ENCODE measurements at regions not wholly inside any gene's neighbourhood (a gene's known extent, or its start where the extent isn't known, plus 50 kb on each side); places are given as distances from the start of the nearest gene placed in this dataset.

- H3K36me3 ChIP-seq (ENCODE audit: control insufficient read depth in 2 of 2, extremely low read depth in 1 of 2, insufficient read depth in 2 of 2, low read length in 2 of 2), result no peaks in the 10 kb centered on the region
- no peaks in the 10 kb centered on the region for H3K4me1 ChIP-seq (ENCODE audit: control insufficient read depth, extremely low read depth, insufficient read depth, low read length)
- no peaks in the 10 kb centered on the region for H3K27me3 ChIP-seq (ENCODE audit: control insufficient read depth in 2 of 2, insufficient read depth in 2 of 2, low read length in 2 of 2)
- H3K9ac ChIP-seq (replicated peaks; ENCODE audit: extremely low read depth, insufficient read depth, low read length), result no peak overlapping the region
- H3K79me2 ChIP-seq (ENCODE audit: control insufficient read depth, insufficient read depth, low read length), result no peaks in the 10 kb centered on the region
- no peak for FAIRE-seq
- H4K20me1 ChIP-seq (replicated peaks; ENCODE audit: control insufficient read depth, extremely low read depth, insufficient read depth, low read length), result no peaks in the 10 kb centered on the region
- no peak overlapping the region for H2AFZ ChIP-seq (ENCODE audit: low read depth, low read length)
- no peak overlapping the region for H3K27ac ChIP-seq (ENCODE audit: insufficient read depth, low read depth, low read length)
- dilution Hi-C loops (cut with MboI; ENCODE audit: extremely low pct_ligation_motif_present, low sequenced_read_pairs) (no loop called here), intact Hi-C loops (cut with micrococcal nuclease) (no loop called here)
- H3K4me3 ChIP-seq (replicated peaks in 1 of 3; ENCODE audit: insufficient read depth in 1 of 3, low read depth in 1 of 3, low read length in 3 of 3), result no peak overlapping the region
- no peak overlapping the region for H3K4me2 ChIP-seq (ENCODE audit: insufficient read depth, low read length)
- POLR2A ChIA-PET, result no interaction called here
- no TSS peak for BruUV-seq (replicated peaks)
- no peaks in the 10 kb centered on the region for H3K9me1 ChIP-seq (replicated peaks; ENCODE audit: control insufficient read depth, extremely low read depth, insufficient read depth, low read length)
- CTCF ChIA-PET, result interaction anchor here (0.6 kb wide), 1 partner anchor 474 kb away, joined by 5 read pairs; no protein-coding TSS in a partner anchor
- TF ChIP-seq POLR2AphosphoS5 (IDR thresholded peaks at IDR 0.05; ENCODE audit: insufficient read depth, low read depth, low read length), result no peak
- TF ChIP-seq MAX (IDR thresholded peaks at IDR 0.05; ENCODE audit: insufficient read depth, insufficient read length), result no peak
- TF ChIP-seq GATA2 (IDR thresholded peaks at IDR 0.05; ENCODE audit: insufficient read depth, insufficient read length, low read depth, low read length), result no peak
- no peak for TF ChIP-seq EZH2 (IDR thresholded peaks at IDR 0.05; ENCODE audit: borderline replicate concordance, low read depth, low read length, severe bottlenecking)
- TF ChIP-seq JUN (IDR thresholded peaks at IDR 0.05; ENCODE audit: borderline replicate concordance, insufficient read depth, insufficient read length, low read depth), result no peak
- TF ChIP-seq CTCF (IDR thresholded peaks at IDR 0.05; ENCODE audit: extremely low read depth in 1 of 2, insufficient read depth in 1 of 2, low read depth in 1 of 2, low read length in 2 of 2), result no peak
- no peak for TF ChIP-seq POLR2A (IDR thresholded peaks at IDR 0.05; ENCODE audit: low read depth, low read length)
- TF ChIP-seq MYC (IDR thresholded peaks at IDR 0.05; ENCODE audit: low read depth, low read length), result no peak
- TF ChIP-seq FOS (IDR thresholded peaks at IDR 0.05; ENCODE audit: borderline replicate concordance, insufficient read depth, low read length), result no peak
- H3K9me3 ChIP-seq (replicated peaks; ENCODE audit: control insufficient read depth, insufficient read depth, low read length), result no peaks in the 10 kb centered on the region
- DNase-seq (ENCODE audit: low read depth, low spot score), result no peak
Observed at GRCh38 chr6:19492636-19493405, 344.3 kb upstream of the ID4 start.

All from endothelial cell of umbilical vein (primary cell).